WTC11 (cell line): ENCODE measurements at regions not wholly inside any gene's neighbourhood (a gene's known extent, or its start where the extent isn't known, plus 50 kb on each side); places are given as distances from the start of the nearest gene placed in this dataset.

Source experiments
- ATAC-seq: fragments of 200-7000 bp; cut with Tn5 transposase; 2 replicates; pipeline ENCODE4 v1.10.0; 2021; ENCODE audit warnings: mild to moderate bottlenecking, moderate library complexity
- CTCF ChIA-PET: fragments of 300-600 bp; sonication (Branson Sonifier 250); formaldehyde crosslinking; loops from one replicate; lab custom pipeline; 2021; ENCODE audit warnings: antibody characterized with exemption; lab: Charles Lee
- POLR2A ChIA-PET: fragments of 350-600 bp; sonication (Branson Sonifier 250); formaldehyde crosslinking; loops from one replicate; lab custom pipeline; 2021; ENCODE audit warnings: antibody characterized with exemption; lab: Charles Lee
- DNase-seq: peaks from one replicate; pipeline ENCODE4 v3.0.0; 2021; ENCODE audit warnings: low spot score
- H3K27ac Mint-ChIP-seq: 2 replicates; pipeline ENCODE4 v1.8.0; 2021; ENCODE audit warnings: mixed read lengths
- H3K27me3 Mint-ChIP-seq: 2 replicates; pipeline ENCODE4 v1.8.0; 2021; ENCODE audit warnings: low read depth, mild to moderate bottlenecking, moderate library complexity, mixed read lengths
- H3K36me3 Mint-ChIP-seq: 2 replicates; pipeline ENCODE4 v1.8.0; 2021; ENCODE audit warnings: mixed read lengths
- H3K4me1 Mint-ChIP-seq: 2 replicates; pipeline ENCODE4 v1.8.0; 2022; ENCODE audit warnings: mixed read lengths
- H3K4me3 Mint-ChIP-seq: 2 replicates; pipeline ENCODE4 v1.8.0; 2021; ENCODE audit warnings: mild to moderate bottlenecking, moderate library complexity, mixed read lengths
- H3K9me3 Mint-ChIP-seq: 2 replicates; pipeline ENCODE4 v1.8.0; 2021; ENCODE audit warnings: mixed read lengths
- ATF1 ChIP-seq: sonication (generic); formaldehyde crosslinking; IDR thresholded peaks from 2 replicates; pipeline ENCODE4 v1.8.1; 2023; ENCODE audit warnings: mild to moderate bottlenecking, moderate library complexity, missing genetic modification reagents
- CBFB ChIP-seq: sonication (generic); formaldehyde crosslinking; IDR thresholded peaks from 2 replicates; pipeline ENCODE4 v1.8.1; 2022; ENCODE audit warnings: mild to moderate bottlenecking, low read depth, missing genetic modification reagents
- E2F4 ChIP-seq: sonication (generic); formaldehyde crosslinking; IDR thresholded peaks from 2 replicates; pipeline ENCODE4 v1.8.1; 2022; ENCODE audit warnings: low read depth, mild to moderate bottlenecking, moderate library complexity, missing genetic modification reagents, borderline replicate concordance
- ELF4 ChIP-seq: sonication (generic); formaldehyde crosslinking; IDR thresholded peaks from 2 replicates; pipeline ENCODE4 v1.8.1; 2022; ENCODE audit warnings: low read depth, mild to moderate bottlenecking, moderate library complexity, missing genetic modification reagents
- ESRRA ChIP-seq: sonication (generic); formaldehyde crosslinking; IDR thresholded peaks from 2 replicates; pipeline ENCODE4 v1.8.1; 2022; ENCODE audit warnings: mild to moderate bottlenecking, missing genetic modification reagents, borderline replicate concordance
- FOXJ3 ChIP-seq: sonication (generic); formaldehyde crosslinking; IDR thresholded peaks from 2 replicates; pipeline ENCODE4 v1.9.0; 2021; ENCODE audit warnings: missing genetic modification reagents, mild to moderate bottlenecking, borderline replicate concordance
- GRHL2 ChIP-seq: fragments of 250-450 bp; sonication (Bioruptor Pico); IDR thresholded peaks from 2 replicates; pipeline ENCODE4 v1.8.0; 2022; ENCODE audit warnings: mild to moderate bottlenecking, moderate library complexity; ENCODE audit not compliant: insufficient replicate concordance, severe bottlenecking
- MYBL2 ChIP-seq: sonication (generic); formaldehyde crosslinking; IDR thresholded peaks from 2 replicates; pipeline ENCODE4 v1.8.1; 2023; ENCODE audit warnings: mild to moderate bottlenecking, moderate library complexity, missing genetic modification reagents
- NR3C1 ChIP-seq: sonication (generic); formaldehyde crosslinking; conservative IDR thresholded peaks from 2 replicates; pipeline ENCODE4 v1.8.1; 2023; ENCODE audit warnings: low read depth, mild to moderate bottlenecking, missing genetic modification reagents
- PREB ChIP-seq: sonication (generic); formaldehyde crosslinking; IDR thresholded peaks from 2 replicates; pipeline ENCODE4 v1.8.1; 2022; ENCODE audit warnings: mild to moderate bottlenecking, missing genetic modification reagents, moderate library complexity, borderline replicate concordance
- PRRX2 ChIP-seq: fragments of 250-450 bp; sonication (Bioruptor Pico); IDR thresholded peaks from 2 replicates; pipeline ENCODE4 v1.8.0; 2021; ENCODE audit warnings: mild to moderate bottlenecking
- RELA ChIP-seq: sonication (generic); formaldehyde crosslinking; IDR thresholded peaks from 2 replicates; pipeline ENCODE4 v1.8.1; 2022; ENCODE audit warnings: missing genetic modification reagents, mild to moderate bottlenecking, borderline replicate concordance
- TEAD4 ChIP-seq: sonication (generic); formaldehyde crosslinking; IDR thresholded peaks from 2 replicates; pipeline ENCODE4 v1.8.0; 2022; ENCODE audit warnings: mild to moderate bottlenecking, missing genetic modification reagents
- ZBTB21 ChIP-seq: sonication (generic); formaldehyde crosslinking; IDR thresholded peaks from 2 replicates; pipeline ENCODE4 v1.8.1; 2023; ENCODE audit warnings: mild to moderate bottlenecking, missing genetic modification reagents, borderline replicate concordance
- ZNF219 ChIP-seq: sonication (generic); formaldehyde crosslinking; IDR thresholded peaks from 2 replicates; pipeline ENCODE4 v1.8.0; 2023; ENCODE audit warnings: missing genetic modification reagents, mild to moderate bottlenecking, borderline replicate concordance
- ZNF263 ChIP-seq: sonication (generic); formaldehyde crosslinking; IDR thresholded peaks from 2 replicates; pipeline ENCODE4 v1.8.1; 2022; ENCODE audit warnings: low read depth, mild to moderate bottlenecking, moderate library complexity, missing genetic modification reagents
- ZNF416 ChIP-seq: fragments of 250-450 bp; sonication (Bioruptor Pico); IDR thresholded peaks from 2 replicates; pipeline ENCODE4 v1.9.0; 2021; ENCODE audit warnings: mild to moderate bottlenecking, inconsistent platforms
- TF ChIP-seq, protein P1 (sequence below): sonication (generic); formaldehyde crosslinking; IDR thresholded peaks from 2 replicates; pipeline ENCODE4 v1.8.1; 2022; ENCODE audit warnings: missing genetic modification reagents, borderline replicate concordance
- TF ChIP-seq, protein P2 (sequence below): sonication (generic); formaldehyde crosslinking; IDR thresholded peaks from 2 replicates; pipeline ENCODE4 v1.8.0; 2022; ENCODE audit warnings: missing genetic modification reagents
- TF ChIP-seq, protein P3 (sequence below): sonication (generic); formaldehyde crosslinking; IDR thresholded peaks from 2 replicates; pipeline ENCODE4 v1.8.1; 2023; ENCODE audit warnings: mild to moderate bottlenecking, missing genetic modification reagents, moderate library complexity
- TF ChIP-seq, protein P4 (sequence below): sonication (generic); formaldehyde crosslinking; IDR thresholded peaks from 2 replicates; pipeline ENCODE4 v1.8.0; 2022; ENCODE audit warnings: mild to moderate bottlenecking, missing genetic modification reagents
- TF ChIP-seq, protein P5 (sequence below): fragments of 250-450 bp; sonication (Bioruptor Pico); IDR thresholded peaks from 2 replicates; pipeline ENCODE4 v1.9.0; 2021; ENCODE audit warnings: moderate library complexity, mild to moderate bottlenecking, inconsistent platforms, borderline replicate concordance

GRCh38 chrX:16416588-16416987, 233.4 kb upstream of the S100G start:
- CTCF ChIA-PET = no interaction called here
- POLR2A ChIA-PET = no interaction called here
- DNase-seq (no peak), ATAC-seq (no peak)
- Mint-ChIP-seq H3K4me1 (peaks cover 6% of the 10 kb centered on the region), H3K4me3 (no peak overlapping the region), H3K36me3 (peaks cover 9% of the 10 kb centered on the region), H3K27me3 (no peaks in the 10 kb centered on the region; the same call in 1 of the 2 replicates), H3K9me3 (peaks cover 3% of the 10 kb centered on the region), H3K27ac (no peak overlapping the region)
- TF ChIP-seq, protein P1, sequence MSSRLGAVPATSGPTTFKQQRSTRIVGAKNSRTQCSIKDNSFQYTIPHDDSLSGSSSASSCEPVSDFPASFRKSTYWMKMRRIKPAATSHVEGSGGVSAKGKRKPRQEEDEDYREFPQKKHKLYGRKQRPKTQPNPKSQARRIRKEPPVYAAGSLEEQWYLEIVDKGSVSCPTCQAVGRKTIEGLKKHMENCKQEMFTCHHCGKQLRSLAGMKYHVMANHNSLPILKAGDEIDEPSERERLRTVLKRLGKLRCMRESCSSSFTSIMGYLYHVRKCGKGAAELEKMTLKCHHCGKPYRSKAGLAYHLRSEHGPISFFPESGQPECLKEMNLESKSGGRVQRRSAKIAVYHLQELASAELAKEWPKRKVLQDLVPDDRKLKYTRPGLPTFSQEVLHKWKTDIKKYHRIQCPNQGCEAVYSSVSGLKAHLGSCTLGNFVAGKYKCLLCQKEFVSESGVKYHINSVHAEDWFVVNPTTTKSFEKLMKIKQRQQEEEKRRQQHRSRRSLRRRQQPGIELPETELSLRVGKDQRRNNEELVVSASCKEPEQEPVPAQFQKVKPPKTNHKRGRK (CRISPR knock-in tag) = no peak
- TF ChIP-seq, protein P2, sequence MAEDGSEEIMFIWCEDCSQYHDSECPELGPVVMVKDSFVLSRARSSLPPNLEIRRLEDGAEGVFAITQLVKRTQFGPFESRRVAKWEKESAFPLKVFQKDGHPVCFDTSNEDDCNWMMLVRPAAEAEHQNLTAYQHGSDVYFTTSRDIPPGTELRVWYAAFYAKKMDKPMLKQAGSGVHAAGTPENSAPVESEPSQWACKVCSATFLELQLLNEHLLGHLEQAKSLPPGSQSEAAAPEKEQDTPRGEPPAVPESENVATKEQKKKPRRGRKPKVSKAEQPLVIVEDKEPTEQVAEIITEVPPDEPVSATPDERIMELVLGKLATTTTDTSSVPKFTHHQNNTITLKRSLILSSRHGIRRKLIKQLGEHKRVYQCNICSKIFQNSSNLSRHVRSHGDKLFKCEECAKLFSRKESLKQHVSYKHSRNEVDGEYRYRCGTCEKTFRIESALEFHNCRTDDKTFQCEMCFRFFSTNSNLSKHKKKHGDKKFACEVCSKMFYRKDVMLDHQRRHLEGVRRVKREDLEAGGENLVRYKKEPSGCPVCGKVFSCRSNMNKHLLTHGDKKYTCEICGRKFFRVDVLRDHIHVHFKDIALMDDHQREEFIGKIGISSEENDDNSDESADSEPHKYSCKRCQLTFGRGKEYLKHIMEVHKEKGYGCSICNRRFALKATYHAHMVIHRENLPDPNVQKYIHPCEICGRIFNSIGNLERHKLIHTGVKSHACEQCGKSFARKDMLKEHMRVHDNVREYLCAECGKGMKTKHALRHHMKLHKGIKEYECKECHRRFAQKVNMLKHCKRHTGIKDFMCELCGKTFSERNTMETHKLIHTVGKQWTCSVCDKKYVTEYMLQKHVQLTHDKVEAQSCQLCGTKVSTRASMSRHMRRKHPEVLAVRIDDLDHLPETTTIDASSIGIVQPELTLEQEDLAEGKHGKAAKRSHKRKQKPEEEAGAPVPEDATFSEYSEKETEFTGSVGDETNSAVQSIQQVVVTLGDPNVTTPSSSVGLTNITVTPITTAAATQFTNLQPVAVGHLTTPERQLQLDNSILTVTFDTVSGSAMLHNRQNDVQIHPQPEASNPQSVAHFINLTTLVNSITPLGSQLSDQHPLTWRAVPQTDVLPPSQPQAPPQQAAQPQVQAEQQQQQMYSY = no peak

DNA sequence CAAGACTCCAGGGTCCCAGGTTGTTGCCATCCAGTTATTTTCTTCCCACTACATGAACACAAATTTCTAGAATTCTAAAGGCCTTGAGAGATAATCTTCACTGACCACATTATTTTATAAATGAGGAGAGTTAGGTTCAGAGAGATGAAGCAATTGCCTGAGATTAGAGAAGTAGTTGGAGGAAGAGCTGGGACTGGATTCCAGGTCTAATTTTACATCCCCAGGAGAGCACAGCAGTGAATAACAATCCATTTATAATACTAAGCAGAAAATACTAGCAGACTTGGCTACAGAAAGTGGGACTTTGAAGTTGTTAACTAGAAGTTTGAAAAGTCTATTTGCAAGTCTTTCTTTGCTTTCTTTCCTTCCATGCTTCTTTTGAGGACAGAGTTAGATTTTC, 231.3 kb upstream of the S100G start:
- CTCF ChIA-PET = no interaction called here
- ATAC-seq = no peak

GRCh38 chrX:16427668-16428067, 222.3 kb upstream of the S100G start:
- Mint-ChIP-seq H3K36me3 (peaks cover 18% of the 10 kb centered on the region), H3K9me3 (peaks cover 18% of the 10 kb centered on the region), H3K27ac (no peak overlapping the region), H3K27me3 (no peaks in the 10 kb centered on the region), H3K4me3 (no peak overlapping the region), H3K4me1 (peaks cover 4% of the 10 kb centered on the region)
- DNase-seq (no peak), ATAC-seq (no peak)
- ChIA-PET CTCF (interaction anchor here (0.7 kb wide), 1 partner anchor 884 kb away, joined by 3 read pairs; no protein-coding TSS in a partner anchor), POLR2A (no interaction called here)
- TF ChIP-seq, protein P3, sequence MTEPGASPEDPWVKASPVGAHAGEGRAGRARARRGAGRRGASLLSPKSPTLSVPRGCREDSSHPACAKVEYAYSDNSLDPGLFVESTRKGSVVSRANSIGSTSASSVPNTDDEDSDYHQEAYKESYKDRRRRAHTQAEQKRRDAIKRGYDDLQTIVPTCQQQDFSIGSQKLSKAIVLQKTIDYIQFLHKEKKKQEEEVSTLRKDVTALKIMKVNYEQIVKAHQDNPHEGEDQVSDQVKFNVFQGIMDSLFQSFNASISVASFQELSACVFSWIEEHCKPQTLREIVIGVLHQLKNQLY = no peak
- TF ChIP-seq, protein P4, sequence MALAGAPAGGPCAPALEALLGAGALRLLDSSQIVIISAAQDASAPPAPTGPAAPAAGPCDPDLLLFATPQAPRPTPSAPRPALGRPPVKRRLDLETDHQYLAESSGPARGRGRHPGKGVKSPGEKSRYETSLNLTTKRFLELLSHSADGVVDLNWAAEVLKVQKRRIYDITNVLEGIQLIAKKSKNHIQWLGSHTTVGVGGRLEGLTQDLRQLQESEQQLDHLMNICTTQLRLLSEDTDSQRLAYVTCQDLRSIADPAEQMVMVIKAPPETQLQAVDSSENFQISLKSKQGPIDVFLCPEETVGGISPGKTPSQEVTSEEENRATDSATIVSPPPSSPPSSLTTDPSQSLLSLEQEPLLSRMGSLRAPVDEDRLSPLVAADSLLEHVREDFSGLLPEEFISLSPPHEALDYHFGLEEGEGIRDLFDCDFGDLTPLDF (CRISPR knock-in tag) = no peak
- TF ChIP-seq RELA (CRISPR knock-in tag) = no peak
- TF ChIP-seq ESRRA = no peak
- no peak for TF ChIP-seq ATF1 (CRISPR knock-in tag)
- TF ChIP-seq TEAD4 = no peak
- TF ChIP-seq FOXJ3 = no peak
- TF ChIP-seq ZBTB21 (CRISPR knock-in tag) = no peak
- no peak for TF ChIP-seq NR3C1 (CRISPR knock-in tag)
- no peak for TF ChIP-seq ZNF219 (CRISPR knock-in tag)
- TF ChIP-seq E2F4 (CRISPR knock-in tag) = no peak
- TF ChIP-seq ZNF416 = no peak
- TF ChIP-seq CBFB (CRISPR knock-in tag) = no peak
- TF ChIP-seq, protein P5, sequence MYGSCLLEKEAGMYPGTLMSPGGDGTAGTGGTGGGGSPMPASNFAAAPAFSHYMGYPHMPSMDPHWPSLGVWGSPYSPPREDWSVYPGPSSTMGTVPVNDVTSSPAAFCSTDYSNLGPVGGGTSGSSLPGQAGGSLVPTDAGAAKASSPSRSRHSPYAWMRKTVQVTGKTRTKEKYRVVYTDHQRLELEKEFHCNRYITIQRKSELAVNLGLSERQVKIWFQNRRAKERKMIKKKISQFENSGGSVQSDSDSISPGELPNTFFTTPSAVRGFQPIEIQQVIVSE = no peak
- TF ChIP-seq MYBL2 (CRISPR knock-in tag) = no peak
- no peak for TF ChIP-seq GRHL2
- TF ChIP-seq PREB (CRISPR knock-in tag) = no peak
- TF ChIP-seq ZNF263 (CRISPR knock-in tag) = no peak
- TF ChIP-seq PRRX2 (CRISPR knock-in tag) = no peak

More for the DNA sequence above, 231.3 kb upstream of the S100G start:
- H3K27ac Mint-ChIP-seq = no peak overlapping the region
- no peak for DNase-seq
- peaks cover 28% of the 10 kb centered on the region for H3K36me3 Mint-ChIP-seq
- POLR2A ChIA-PET = no interaction called here
- TF ChIP-seq ZNF416 (no peak), ELF4 (CRISPR knock-in tag) (no peak)
- H3K4me1 Mint-ChIP-seq = peaks cover 15% of the 10 kb centered on the region
- no peak overlapping the region for H3K4me3 Mint-ChIP-seq
- no peaks in the 10 kb centered on the region for H3K27me3 Mint-ChIP-seq
- H3K9me3 Mint-ChIP-seq = peaks cover 18% of the 10 kb centered on the region
